Hematopoietic multipotent progenitor cell (in vitro differentiated cells): ENCODE measurements at regions not wholly inside any gene's neighbourhood (a gene's known extent, or its start where the extent isn't known, plus 50 kb on each side); places are given as distances from the start of the nearest gene placed in this dataset.

ENCODE experiments used
- DNase-seq, 3 donors: peaks; one replicate each; pipeline ENCODE4 v3.0.0-alpha.2; 2011 to 2015; ENCODE audit warnings: low read depth in 2 of 3, low spot score in 2 of 3

GRCh38 chr5:68894673-68895072 is 199.1 kb upstream of the SLC30A5 start:
- DNase-seq = no peak

GRCh38 chr5:68898951-68899471 is 194.8 kb upstream of the SLC30A5 start:
- no peak for DNase-seq

GRCh38 chr5:68911840-68912690 is 181.7 kb upstream of the SLC30A5 start:
- no peak for DNase-seq

GRCh38 chr5:68915079-68915478 is 178.7 kb upstream of the SLC30A5 start:
- DNase-seq = no peak

GRCh38 chr5:68918306-68918705 is 175.5 kb upstream of the SLC30A5 start:
- no peak for DNase-seq

- DNase-seq = no peak
Measured at GRCh38 chr5:68919988-68920490, 173.8 kb upstream of the SLC30A5 start.

- DNase-seq = no peak
Measured at GRCh38 chr5:68920888-68921287, 172.9 kb upstream of the SLC30A5 start.

GRCh38 chr5:68922172-68922987 is 171.4 kb upstream of the SLC30A5 start:
- DNase-seq = no peak

- no peak for DNase-seq
Measured at GRCh38 chr5:68924481-68925145, 169.2 kb upstream of the SLC30A5 start.

- DNase-seq = no peak
Measured at GRCh38 chr5:68928617-68929302, 165.1 kb upstream of the SLC30A5 start.

- DNase-seq = no peak
Measured at GRCh38 chr5:68930139-68930538, 163.7 kb upstream of the SLC30A5 start.

- peak in 2 of 3 donors; percentile 39 to 44 for DNase-seq
Measured at GRCh38 chr5:68932830-68933434, 160.9 kb upstream of the SLC30A5 start.

- no peak for DNase-seq
Measured at GRCh38 chr5:68942169-68942568, 151.6 kb upstream of the SLC30A5 start.

- DNase-seq = no peak
Measured at GRCh38 chr5:68946728-68947127, 147.1 kb upstream of the SLC30A5 start.

- DNase-seq = no peak
Measured at GRCh38 chr5:68947986-68948385, 145.8 kb upstream of the SLC30A5 start.

GRCh38 chr5:68949256-68949655 is 144.6 kb upstream of the SLC30A5 start:
- no peak for DNase-seq

GRCh38 chr5:68949711-68950110 is 144.1 kb upstream of the SLC30A5 start:
- no peak for DNase-seq

- DNase-seq = no peak
Measured at GRCh38 chr5:68950125-68950524, 143.7 kb upstream of the SLC30A5 start.

GRCh38 chr5:68950930-68951329 is 142.9 kb upstream of the SLC30A5 start:
- no peak for DNase-seq
